ENCODE measurements at regions not wholly inside any gene's neighbourhood (a gene's known extent, or its start where the extent isn't known, plus 50 kb on each side); places are given as distances from the start of the nearest gene placed in this dataset.

DNA sequence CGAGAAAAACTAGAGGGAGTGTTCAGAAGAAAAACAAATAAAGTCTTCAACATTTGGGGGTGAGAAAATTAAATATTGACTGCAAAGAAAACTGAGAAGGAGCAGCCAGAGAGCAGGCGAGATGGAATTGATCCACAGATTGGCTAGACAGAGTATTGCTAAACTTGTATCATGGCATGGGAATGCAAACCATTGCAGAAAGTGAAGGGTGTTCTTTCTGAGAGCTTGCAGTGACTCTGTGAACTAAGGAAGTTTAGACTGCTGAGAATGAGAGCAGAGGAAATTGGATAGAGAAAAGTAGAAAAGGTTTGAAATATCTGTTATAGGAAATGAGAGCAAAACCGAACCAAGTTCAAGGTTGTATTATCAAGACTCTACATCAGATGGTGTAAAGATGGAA, 191.5 kb downstream of the HS3ST3A1 start:
- TF ChIP-seq, protein P1, sequence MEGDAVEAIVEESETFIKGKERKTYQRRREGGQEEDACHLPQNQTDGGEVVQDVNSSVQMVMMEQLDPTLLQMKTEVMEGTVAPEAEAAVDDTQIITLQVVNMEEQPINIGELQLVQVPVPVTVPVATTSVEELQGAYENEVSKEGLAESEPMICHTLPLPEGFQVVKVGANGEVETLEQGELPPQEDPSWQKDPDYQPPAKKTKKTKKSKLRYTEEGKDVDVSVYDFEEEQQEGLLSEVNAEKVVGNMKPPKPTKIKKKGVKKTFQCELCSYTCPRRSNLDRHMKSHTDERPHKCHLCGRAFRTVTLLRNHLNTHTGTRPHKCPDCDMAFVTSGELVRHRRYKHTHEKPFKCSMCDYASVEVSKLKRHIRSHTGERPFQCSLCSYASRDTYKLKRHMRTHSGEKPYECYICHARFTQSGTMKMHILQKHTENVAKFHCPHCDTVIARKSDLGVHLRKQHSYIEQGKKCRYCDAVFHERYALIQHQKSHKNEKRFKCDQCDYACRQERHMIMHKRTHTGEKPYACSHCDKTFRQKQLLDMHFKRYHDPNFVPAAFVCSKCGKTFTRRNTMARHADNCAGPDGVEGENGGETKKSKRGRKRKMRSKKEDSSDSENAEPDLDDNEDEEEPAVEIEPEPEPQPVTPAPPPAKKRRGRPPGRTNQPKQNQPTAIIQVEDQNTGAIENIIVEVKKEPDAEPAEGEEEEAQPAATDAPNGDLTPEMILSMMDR (IDR thresholded peaks at IDR 0.05), result no peak
- no peak for TF ChIP-seq ZFX (IDR thresholded peaks at IDR 0.05; ENCODE audit: borderline replicate concordance)
